RWPE2 (cell line): ENCODE measurements at regions not wholly inside any gene's neighbourhood (a gene's known extent, or its start where the extent isn't known, plus 50 kb on each side); places are given as distances from the start of the nearest gene placed in this dataset.

ENCODE experiments used
- ATAC-seq: fragments of 200-7000 bp; cut with Tn5 transposase; 3 replicates; pipeline ENCODE4 v1.9.1; 2021; ENCODE audit warnings: low read depth
- DNase-seq: peaks from one replicate; pipeline ENCODE4 v3.0.0-alpha.2; 2020; ENCODE audit warnings: low spot score
- H3K27ac ChIP-seq: fragments of 450-650 bp; 2 replicates; pipeline ENCODE4 v1.5.1; 2017; ENCODE audit warnings: mild to moderate bottlenecking; ENCODE audit not compliant: poor library complexity, severe bottlenecking
- H3K27me3 ChIP-seq: fragments of 250-450 bp; sonication (Bioruptor Pico); 2 replicates; pipeline ENCODE4 v1.5.1; 2021; ENCODE audit warnings: mild to moderate bottlenecking, moderate library complexity; ENCODE audit not compliant: insufficient read depth, poor library complexity, severe bottlenecking
- H3K36me3 ChIP-seq: fragments of 250-450 bp; sonication (Bioruptor Pico); 2 replicates; pipeline ENCODE4 v1.5.1; 2020; ENCODE audit warnings: low read depth, mild to moderate bottlenecking, moderate library complexity
- H3K4me1 ChIP-seq: fragments of 250-450 bp; sonication (Bioruptor Pico); 2 replicates; pipeline ENCODE4 v1.5.1; 2021; ENCODE audit warnings: mild to moderate bottlenecking, moderate library complexity; ENCODE audit not compliant: insufficient read depth, poor library complexity, severe bottlenecking
- H3K4me3 ChIP-seq: fragments of 250-450 bp; sonication (Bioruptor Pico); 2 replicates; pipeline ENCODE4 v1.5.1; 2021; ENCODE audit warnings: mild to moderate bottlenecking, moderate library complexity; ENCODE audit not compliant: severe bottlenecking
- H3K9me3 ChIP-seq: fragments of 250-450 bp; sonication (Bioruptor Pico); 2 replicates; pipeline ENCODE4 v1.5.1; 2021; ENCODE audit warnings: mild to moderate bottlenecking, moderate library complexity; ENCODE audit not compliant: severe bottlenecking
- TF ChIP-seq, protein P1 (sequence below): fragments of 450-650 bp; IDR thresholded peaks from one replicate; pipeline ENCODE4 v1.5.1; 2017; ENCODE audit warnings: mild to moderate bottlenecking, moderate library complexity; ENCODE audit not compliant: poor library complexity, severe bottlenecking

DNA sequence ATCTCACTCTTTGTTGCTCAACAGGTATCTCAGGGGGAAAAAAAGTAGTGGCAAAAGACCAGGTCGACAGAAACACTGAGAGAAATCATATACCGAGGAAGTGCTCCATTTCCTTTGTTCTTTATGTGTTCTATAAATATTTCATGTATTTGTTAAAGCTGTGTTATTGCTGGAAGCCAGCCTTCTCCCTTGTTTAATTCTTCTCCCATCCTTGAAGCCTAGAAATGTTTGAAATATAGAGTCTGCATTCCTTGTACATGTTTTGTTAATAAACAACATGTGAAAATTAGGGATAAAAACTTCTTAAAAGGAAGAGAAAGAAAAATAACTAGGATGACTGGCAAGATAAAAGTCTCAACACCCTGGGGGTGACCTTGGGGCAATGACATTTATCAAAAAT is 186.2 kb downstream of the ANKRD50 start:
- TF ChIP-seq, protein P1, sequence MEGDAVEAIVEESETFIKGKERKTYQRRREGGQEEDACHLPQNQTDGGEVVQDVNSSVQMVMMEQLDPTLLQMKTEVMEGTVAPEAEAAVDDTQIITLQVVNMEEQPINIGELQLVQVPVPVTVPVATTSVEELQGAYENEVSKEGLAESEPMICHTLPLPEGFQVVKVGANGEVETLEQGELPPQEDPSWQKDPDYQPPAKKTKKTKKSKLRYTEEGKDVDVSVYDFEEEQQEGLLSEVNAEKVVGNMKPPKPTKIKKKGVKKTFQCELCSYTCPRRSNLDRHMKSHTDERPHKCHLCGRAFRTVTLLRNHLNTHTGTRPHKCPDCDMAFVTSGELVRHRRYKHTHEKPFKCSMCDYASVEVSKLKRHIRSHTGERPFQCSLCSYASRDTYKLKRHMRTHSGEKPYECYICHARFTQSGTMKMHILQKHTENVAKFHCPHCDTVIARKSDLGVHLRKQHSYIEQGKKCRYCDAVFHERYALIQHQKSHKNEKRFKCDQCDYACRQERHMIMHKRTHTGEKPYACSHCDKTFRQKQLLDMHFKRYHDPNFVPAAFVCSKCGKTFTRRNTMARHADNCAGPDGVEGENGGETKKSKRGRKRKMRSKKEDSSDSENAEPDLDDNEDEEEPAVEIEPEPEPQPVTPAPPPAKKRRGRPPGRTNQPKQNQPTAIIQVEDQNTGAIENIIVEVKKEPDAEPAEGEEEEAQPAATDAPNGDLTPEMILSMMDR: no peak
- H3K27me3 ChIP-seq: no peaks in the 10 kb centered on the region
- no peak for ATAC-seq
- no peaks in the 10 kb centered on the region for H3K4me1 ChIP-seq
- H3K4me3 ChIP-seq: no peak overlapping the region
- H3K36me3 ChIP-seq: no peaks in the 10 kb centered on the region
- no peak overlapping the region for H3K27ac ChIP-seq
- H3K9me3 ChIP-seq: no peaks in the 10 kb centered on the region
- DNase-seq: no peak

DNA sequence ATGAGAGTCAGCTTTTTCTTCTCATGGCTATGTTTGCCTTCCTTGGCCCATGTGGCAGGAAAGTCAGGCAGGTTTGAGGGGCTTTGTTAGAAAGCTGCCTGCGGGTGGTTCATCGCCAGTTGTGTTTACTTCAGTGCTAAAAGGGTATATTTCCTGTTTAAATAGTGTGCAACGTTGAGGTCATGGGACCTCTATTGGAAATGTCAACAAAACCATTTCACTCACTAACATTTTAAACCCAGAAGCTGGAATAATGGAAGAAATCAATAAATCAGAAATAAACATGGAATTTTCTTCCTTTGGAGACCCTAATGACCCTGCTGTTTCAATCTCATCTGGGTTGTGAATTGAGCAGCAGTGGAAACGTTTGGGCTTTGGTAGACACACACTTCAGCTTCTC is 185.8 kb downstream of the ANKRD50 start:
- DNase-seq (no peak), ATAC-seq (no peak)
- Histone ChIP-seq H3K4me1 (no peaks in the 10 kb centered on the region), H3K9me3 (no peaks in the 10 kb centered on the region), H3K4me3 (no peak overlapping the region), H3K27ac (no peak overlapping the region), H3K36me3 (no peaks in the 10 kb centered on the region), H3K27me3 (no peaks in the 10 kb centered on the region)
- TF ChIP-seq, protein P1: no peak

DNA sequence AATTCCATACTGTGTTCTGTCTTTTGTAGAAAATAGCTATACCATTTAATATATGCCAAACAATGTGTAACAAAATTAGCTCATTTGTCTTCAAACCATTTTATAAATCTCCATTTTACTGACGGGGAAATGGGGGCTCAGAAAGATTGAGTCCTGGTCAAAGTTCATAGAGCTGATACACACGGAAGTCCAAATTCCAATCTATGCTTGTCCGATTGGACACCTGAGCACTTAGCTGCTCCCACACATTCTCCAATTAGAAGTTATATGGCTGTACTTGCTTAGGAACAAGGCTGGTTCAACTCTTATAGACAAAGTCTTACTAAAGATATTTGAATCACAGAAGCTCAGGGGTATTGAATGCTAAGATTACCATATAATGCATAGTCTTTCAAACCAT is 185.2 kb downstream of the ANKRD50 start:
- no peaks in the 10 kb centered on the region for H3K9me3 ChIP-seq
- no peak overlapping the region for H3K27ac ChIP-seq
- no peak for DNase-seq
- no peak overlapping the region for H3K4me3 ChIP-seq
- H3K36me3 ChIP-seq: no peaks in the 10 kb centered on the region
- H3K27me3 ChIP-seq: no peaks in the 10 kb centered on the region
- no peaks in the 10 kb centered on the region for H3K4me1 ChIP-seq
- no peak for ATAC-seq
- TF ChIP-seq, protein P1: no peak

DNA sequence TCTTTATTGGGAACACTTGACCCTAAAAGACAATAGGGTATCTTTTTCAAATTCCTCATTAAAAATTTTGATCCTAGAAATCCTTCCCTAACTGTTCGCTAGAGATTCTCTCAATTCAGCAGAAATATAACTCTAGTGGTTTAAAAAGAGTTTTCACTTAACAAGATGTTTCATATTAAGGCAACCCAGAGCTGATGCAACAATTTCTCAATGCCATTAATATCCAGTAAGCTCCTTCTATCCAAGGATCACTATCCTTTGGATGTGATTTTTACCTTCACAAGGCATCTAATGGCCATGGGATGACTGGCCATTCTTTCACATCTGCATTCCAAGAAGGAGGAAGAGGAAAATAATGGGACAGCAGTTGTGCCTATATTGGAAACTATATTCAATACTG is 183.4 kb downstream of the ANKRD50 start:
- H3K4me1 ChIP-seq: no peaks in the 10 kb centered on the region
- TF ChIP-seq, protein P1: no peak
- H3K9me3 ChIP-seq: no peaks in the 10 kb centered on the region
- no peak for ATAC-seq
- no peak overlapping the region for H3K27ac ChIP-seq
- no peak for DNase-seq
- no peak overlapping the region for H3K4me3 ChIP-seq
- H3K27me3 ChIP-seq: no peaks in the 10 kb centered on the region
- H3K36me3 ChIP-seq: no peaks in the 10 kb centered on the region

DNA sequence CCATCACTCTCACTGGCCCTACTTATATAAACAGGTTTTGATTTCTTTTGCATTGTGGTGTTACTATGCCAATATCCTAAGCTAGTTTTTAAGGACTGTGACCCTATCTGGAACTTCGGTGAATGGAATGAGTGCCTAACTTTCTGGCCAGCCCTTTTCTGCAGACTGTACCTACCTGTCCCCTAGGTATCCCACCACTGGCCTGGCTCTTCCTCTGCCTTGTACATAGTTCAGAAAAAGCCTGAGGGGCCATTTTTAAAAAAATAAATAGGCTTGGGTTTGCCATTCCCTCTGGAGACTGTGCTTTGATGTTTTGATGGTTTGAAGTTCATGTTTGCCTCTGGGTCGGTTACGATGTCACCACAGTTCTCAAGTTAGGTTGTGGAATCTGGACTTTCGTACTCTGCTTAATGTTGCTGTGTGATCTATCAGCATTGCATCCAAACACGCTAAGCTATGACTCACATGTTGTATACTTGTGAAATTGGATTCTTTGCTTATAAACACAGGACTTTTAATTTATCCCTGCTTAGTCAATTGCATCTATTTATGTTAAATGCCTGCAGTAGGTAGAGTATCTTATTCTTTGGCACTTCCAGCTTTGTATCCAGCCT is 182.0 kb downstream of the ANKRD50 start:
- TF ChIP-seq, protein P1: no peak
- Histone ChIP-seq H3K36me3 (no peaks in the 10 kb centered on the region), H3K4me3 (no peak overlapping the region), H3K9me3 (no peaks in the 10 kb centered on the region), H3K27ac (no peak overlapping the region), H3K27me3 (no peaks in the 10 kb centered on the region), H3K4me1 (no peaks in the 10 kb centered on the region)
- no peak for DNase-seq
- no peak for ATAC-seq
